ENCODE measurements at regions not wholly inside any gene's neighbourhood (a gene's known extent, or its start where the extent isn't known, plus 50 kb on each side); places are given as distances from the start of the nearest gene placed in this dataset.

DNA sequence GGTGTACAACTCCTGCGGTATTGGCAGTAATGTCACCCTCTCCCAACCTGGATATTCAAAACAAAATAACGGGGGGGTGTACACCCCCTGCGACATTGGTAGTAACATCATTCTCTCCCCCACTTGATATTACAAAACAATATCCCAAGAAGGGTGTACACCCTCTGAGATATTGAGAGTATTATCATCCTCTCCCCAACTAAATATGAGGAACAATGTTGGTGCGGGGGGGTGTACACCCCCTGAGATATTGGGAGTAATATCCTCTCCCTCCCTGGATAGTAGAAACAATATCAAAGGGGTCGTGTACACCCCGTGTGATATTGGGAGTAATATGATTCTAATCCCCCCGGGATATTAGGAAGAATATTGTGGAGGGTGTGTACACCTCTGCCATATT, 71.4 kb upstream of the ADGRA3 start:
- TF ChIP-seq, protein P1, sequence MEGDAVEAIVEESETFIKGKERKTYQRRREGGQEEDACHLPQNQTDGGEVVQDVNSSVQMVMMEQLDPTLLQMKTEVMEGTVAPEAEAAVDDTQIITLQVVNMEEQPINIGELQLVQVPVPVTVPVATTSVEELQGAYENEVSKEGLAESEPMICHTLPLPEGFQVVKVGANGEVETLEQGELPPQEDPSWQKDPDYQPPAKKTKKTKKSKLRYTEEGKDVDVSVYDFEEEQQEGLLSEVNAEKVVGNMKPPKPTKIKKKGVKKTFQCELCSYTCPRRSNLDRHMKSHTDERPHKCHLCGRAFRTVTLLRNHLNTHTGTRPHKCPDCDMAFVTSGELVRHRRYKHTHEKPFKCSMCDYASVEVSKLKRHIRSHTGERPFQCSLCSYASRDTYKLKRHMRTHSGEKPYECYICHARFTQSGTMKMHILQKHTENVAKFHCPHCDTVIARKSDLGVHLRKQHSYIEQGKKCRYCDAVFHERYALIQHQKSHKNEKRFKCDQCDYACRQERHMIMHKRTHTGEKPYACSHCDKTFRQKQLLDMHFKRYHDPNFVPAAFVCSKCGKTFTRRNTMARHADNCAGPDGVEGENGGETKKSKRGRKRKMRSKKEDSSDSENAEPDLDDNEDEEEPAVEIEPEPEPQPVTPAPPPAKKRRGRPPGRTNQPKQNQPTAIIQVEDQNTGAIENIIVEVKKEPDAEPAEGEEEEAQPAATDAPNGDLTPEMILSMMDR (IDR thresholded peaks at IDR 0.05; ENCODE audit: low read depth, low read length) = no peak
- TF ChIP-seq EZH2phosphoT487 (IDR thresholded peaks at IDR 0.05; ENCODE audit: low read depth) = no peak
